ENCODE measurements at regions not wholly inside any gene's neighbourhood (a gene's known extent, or its start where the extent isn't known, plus 50 kb on each side); places are given as distances from the start of the nearest gene placed in this dataset.

- no peak for TF ChIP-seq ZBTB33 (IDR thresholded peaks at IDR 0.05; ENCODE audit: extremely low read depth, insufficient replicate concordance, low read length)
- Histone ChIP-seq H3K36me3 (ENCODE audit: control insufficient read depth in 1 of 2, insufficient read depth in 2 of 2, low read length in 2 of 2) (no peaks in the 10 kb centered on the region), H2AFZ (ENCODE audit: low read depth, low read length, poor library complexity, severe bottlenecking) (no peak overlapping the region), H3K27ac (ENCODE audit: low read depth, low read length) (no peak overlapping the region), H3K9me2 (ENCODE audit: insufficient read depth) (no peaks in the 10 kb centered on the region), H3K27me3 (ENCODE audit: insufficient read depth, low read length) (no peaks in the 10 kb centered on the region), H3K9me3 (ENCODE audit: control insufficient read depth in 1 of 2, insufficient read depth in 1 of 2, low read depth in 1 of 2, low read length in 2 of 2) (no peaks in the 10 kb centered on the region), H4K20me1 (ENCODE audit: insufficient read depth) (no peaks in the 10 kb centered on the region), H3K4me1 (ENCODE audit: control insufficient read depth in 1 of 2, insufficient read depth in 2 of 2, low read length in 2 of 2) (no peaks in the 10 kb centered on the region), H3K9ac (ENCODE audit: low read length) (no peak overlapping the region), H3K4me3 (replicated peaks in 1 of 2; ENCODE audit: low read depth in 1 of 2, low read length in 2 of 2) (no peak overlapping the region), H3K79me2 (ENCODE audit: insufficient read depth, low read length) (no peaks in the 10 kb centered on the region), H3K4me2 (ENCODE audit: low read length) (no peak overlapping the region)
- RAD21 ChIA-PET (ENCODE audit: low non-redundant PET in 1 of 2, low total read pairs in 2 of 2, uncharacterized antibody in 2 of 2, unreplicated experiment in 2 of 2): no interaction called here
- no peak for DNase-seq (ENCODE audit: low read depth, low spot score)
- ATAC-seq: no peak
- BruUV-seq (replicated peaks): no TSS peak
- intact Hi-C loops (cut with micrococcal nuclease): no loop called here
- CTCF ChIA-PET: no interaction called here
- POLR2A ChIA-PET: no interaction called here
Measured at GRCh38 chr1:103274886-103275285, 166.6 kb upstream of the COL11A1 start.

- H3K27me3 ChIP-seq (ENCODE audit: insufficient read depth, low read length): no peaks in the 10 kb centered on the region
- ATAC-seq (no peak), DNase-seq (ENCODE audit: low read depth, low spot score) (no peak)
- RAD21 ChIA-PET (ENCODE audit: low non-redundant PET in 1 of 2, low total read pairs in 2 of 2, uncharacterized antibody in 2 of 2, unreplicated experiment in 2 of 2): no interaction called here
- H3K9me2 ChIP-seq (ENCODE audit: insufficient read depth): no peaks in the 10 kb centered on the region
- no peaks in the 10 kb centered on the region for H3K36me3 ChIP-seq (ENCODE audit: control insufficient read depth in 1 of 2, insufficient read depth in 2 of 2, low read length in 2 of 2)
- H4K20me1 ChIP-seq (ENCODE audit: insufficient read depth): no peaks in the 10 kb centered on the region
- no peaks in the 10 kb centered on the region for H3K9me3 ChIP-seq (ENCODE audit: control insufficient read depth in 1 of 2, insufficient read depth in 1 of 2, low read depth in 1 of 2, low read length in 2 of 2)
- H3K79me2 ChIP-seq (ENCODE audit: insufficient read depth, low read length): no peaks in the 10 kb centered on the region
- H3K4me2 ChIP-seq (ENCODE audit: low read length): no peak overlapping the region
- no TSS peak for BruUV-seq (replicated peaks)
- H2AFZ ChIP-seq (ENCODE audit: low read depth, low read length, poor library complexity, severe bottlenecking): no peak overlapping the region
- H3K27ac ChIP-seq (ENCODE audit: low read depth, low read length): no peak overlapping the region
- CTCF ChIA-PET: no interaction called here
- POLR2A ChIA-PET: no interaction called here
- H3K4me1 ChIP-seq (ENCODE audit: control insufficient read depth in 1 of 2, insufficient read depth in 2 of 2, low read length in 2 of 2): no peaks in the 10 kb centered on the region
- H3K4me3 ChIP-seq (replicated peaks in 1 of 2; ENCODE audit: low read depth in 1 of 2, low read length in 2 of 2): no peak overlapping the region
- intact Hi-C loops (cut with micrococcal nuclease): no loop called here
- H3K9ac ChIP-seq (ENCODE audit: low read length): no peak overlapping the region
- TF ChIP-seq FOSL1 (IDR thresholded peaks at IDR 0.05; ENCODE audit: low read depth) (no peak), CTCF (IDR thresholded peaks at IDR 0.05 in 2 of 3, conservative IDR thresholded peaks at IDR 0.05 in 1 of 3; ENCODE audit: borderline replicate concordance in 1 of 3, insufficient read depth in 1 of 3, low read depth in 2 of 3, low read length in 2 of 3) (no peak), POLR2AphosphoS5 (IDR thresholded peaks at IDR 0.05; ENCODE audit: low read depth, low read length) (no peak), RAD21 (IDR thresholded peaks at IDR 0.05; ENCODE audit: low read depth) (no peak), ZNF274 (IDR thresholded peaks at IDR 0.05; ENCODE audit: low read depth, low read length) (no peak), ZFX (IDR thresholded peaks at IDR 0.05) (no peak), EGR1 (IDR thresholded peaks at IDR 0.05; ENCODE audit: low read depth) (no peak), REST (IDR thresholded peaks at IDR 0.05; ENCODE audit: low read depth) (no peak), MAX (IDR thresholded peaks at IDR 0.05) (no peak), CBX3 (IDR thresholded peaks at IDR 0.05; ENCODE audit: low read depth) (no peak), JUND (IDR thresholded peaks at IDR 0.05) (no peak), SP1 (IDR thresholded peaks at IDR 0.05; ENCODE audit: low read depth) (no peak), EZH2phosphoT487 (IDR thresholded peaks at IDR 0.05; ENCODE audit: borderline replicate concordance) (no peak), ELF1 (IDR thresholded peaks at IDR 0.05; ENCODE audit: borderline replicate concordance, low read depth) (no peak)
Measured at GRCh38 chr1:103273106-103273505, 164.8 kb upstream of the COL11A1 start.

Measured in HCT116 (cell line).